H1 (cell line): ENCODE measurements at regions not wholly inside any gene's neighbourhood (a gene's known extent, or its start where the extent isn't known, plus 50 kb on each side); places are given as distances from the start of the nearest gene placed in this dataset.

ENCODE experiments used
- CTCF ChIA-PET: fragments of 300-600 bp; sonication (Branson Sonifier 250); formaldehyde crosslinking; loops from one replicate; lab custom pipeline; 2021; ENCODE audit not compliant: partially characterized antibody; lab: Charles Lee
- POLR2A ChIA-PET: fragments of 300-600 bp; sonication (Branson Sonifier 250); formaldehyde crosslinking; loops from one replicate; lab custom pipeline; 2021; ENCODE audit warnings: inconsistent platforms; ENCODE audit not compliant: partially characterized antibody; lab: Charles Lee
- DNase-seq, 2 experiments: peaks; one replicate each; pipeline versions ENCODE4 v3.0.0 to v3.0.0-alpha.2; 2010 to 2022; ENCODE audit warnings: low spot score in 2 of 2, low read depth in 1 of 2, mixed read lengths in 1 of 2
- FAIRE-seq: peaks from 2 replicates; lab custom pipeline; 2011; peaks lifted over from hg19 to GRCh38; lab: Jason Lieb, UNC
- H2AFZ ChIP-seq: 2 replicates; pipeline ENCODE4 v1.8.1; 2012; ENCODE audit warnings: low read length, inconsistent platforms
- H2AK5ac ChIP-seq: 2 replicates; pipeline ENCODE4 v1.6.1; 2013; ENCODE audit warnings: low read depth, low read length
- H2BK120ac ChIP-seq: replicated peaks from 2 replicates; pipeline ENCODE3; 2013; ENCODE audit warnings: low read depth, low read length, inconsistent platforms
- H2BK12ac ChIP-seq: 2 replicates; pipeline ENCODE4 v1.6.1; 2013; ENCODE audit warnings: low read depth, low read length
- H2BK15ac ChIP-seq: 2 replicates; pipeline ENCODE4 v1.6.1; 2013; ENCODE audit warnings: low read length
- H2BK20ac ChIP-seq: 2 replicates; pipeline ENCODE4 v1.6.1; 2013; ENCODE audit warnings: low read length
- H2BK5ac ChIP-seq: 2 replicates; pipeline ENCODE4 v1.6.1; 2013; ENCODE audit warnings: low read depth, low read length
- H3K14ac ChIP-seq: 2 replicates; pipeline ENCODE4 v1.6.1; 2013; ENCODE audit warnings: inconsistent platforms; ENCODE audit not compliant: insufficient read length
- H3K18ac ChIP-seq: 2 replicates; pipeline ENCODE4 v1.6.1; 2013; ENCODE audit warnings: low read length; ENCODE audit errors: extremely low read depth
- H3K23ac ChIP-seq: 2 replicates; pipeline ENCODE4 v1.6.1; 2013; ENCODE audit warnings: inconsistent platforms; ENCODE audit not compliant: insufficient read length
- H3K23me2 ChIP-seq: 2 replicates; pipeline ENCODE4 v1.6.1; 2013; ENCODE audit warnings: low read depth, low read length
- H3K27ac ChIP-seq: 2 replicates; pipeline ENCODE4 v1.6.1; 2011; ENCODE audit warnings: low read depth, low read length, inconsistent platforms
- H3K27me3 ChIP-seq, 4 experiments: replicated peaks in 1 of 4; 1 replicate in 1 of 4; 2 replicates in 3 of 4; pipeline versions ENCODE4 v1.6.1 to v1.8.1; 2011 to 2013; ENCODE audit warnings: low read length in 3 of 4, mild to moderate bottlenecking in 3 of 4, inconsistent platforms in 2 of 4, mixed read lengths in 2 of 4, moderate library complexity in 1 of 4; ENCODE audit not compliant: control insufficient read depth in 3 of 4, insufficient read depth in 3 of 4; ENCODE audit errors: extremely low read depth in 1 of 4
- H3K36me3 ChIP-seq, 4 experiments: 2 replicates each; pipeline versions ENCODE4 v1.6.1 to v1.8.1; 2011 to 2013; ENCODE audit warnings: mild to moderate bottlenecking in 4 of 4, low read length in 3 of 4, moderate library complexity in 2 of 4, control low read depth in 1 of 4, inconsistent platforms in 1 of 4; ENCODE audit not compliant: insufficient read depth in 4 of 4, control insufficient read depth in 2 of 4
- H3K4ac ChIP-seq: replicated peaks from 2 replicates; pipeline ENCODE3; 2013; ENCODE audit warnings: low read length, low read depth, mixed read lengths, inconsistent platforms; ENCODE audit not compliant: insufficient read length
- H3K4me1 ChIP-seq, 4 experiments: replicated peaks in 1 of 4; 1 replicate in 1 of 4; 2 replicates in 3 of 4; pipeline versions ENCODE4 v1.6.1 to v1.8.1; 2011 to 2013; ENCODE audit warnings: low read length in 3 of 4, inconsistent platforms in 2 of 4, mixed read lengths in 1 of 4; ENCODE audit not compliant: insufficient read depth in 4 of 4, control insufficient read depth in 3 of 4
- H3K4me2 ChIP-seq, 2 experiments: 2 replicates each; pipeline versions ENCODE4 v1.6.1 to v1.8.1; 2011 to 2013; ENCODE audit warnings: low read depth in 2 of 2, low read length in 2 of 2, control low read depth in 1 of 2, inconsistent platforms in 1 of 2, mild to moderate bottlenecking in 1 of 2; ENCODE audit not compliant: insufficient read depth in 1 of 2
- H3K4me3 ChIP-seq, 4 experiments: fragments of 200-600, 300-600 bp in 1 of 4; sonication (generic), shearing (Covaris generic), sonication (Bioruptor Twin) in 1 of 4; 2 replicates each; pipeline versions ENCODE4 v1.5.1 to v1.8.1; 2011 to 2016; ENCODE audit warnings: low read length in 4 of 4, low read depth in 3 of 4, control low read depth in 2 of 4, inconsistent platforms in 2 of 4, mild to moderate bottlenecking in 2 of 4, mixed read lengths in 1 of 4, moderate library complexity in 1 of 4; ENCODE audit not compliant: insufficient read depth in 2 of 4; ENCODE audit errors: extremely low read depth in 1 of 4
- H3K56ac ChIP-seq: replicated peaks from 2 replicates; pipeline ENCODE3; 2013; ENCODE audit warnings: low read depth, mild to moderate bottlenecking, mixed read lengths, low read length, inconsistent platforms; ENCODE audit not compliant: insufficient read length
- H3K79me1 ChIP-seq: 2 replicates; pipeline ENCODE4 v1.6.1; 2013; ENCODE audit warnings: low read depth, low read length, control low read depth
- H3K79me2 ChIP-seq, 2 experiments: 2 replicates each; pipeline versions ENCODE4 v1.6.1 to v1.8.1; 2012 to 2013; ENCODE audit warnings: low read length in 2 of 2, mild to moderate bottlenecking in 2 of 2, inconsistent platforms in 1 of 2; ENCODE audit not compliant: insufficient read depth in 2 of 2, control insufficient read depth in 1 of 2
- H3K9ac ChIP-seq, 4 experiments: replicated peaks in 1 of 4; 1 replicate in 1 of 4; 2 replicates in 3 of 4; pipeline versions ENCODE4 v1.6.1 to v1.8.1; 2011 to 2013; ENCODE audit warnings: low read depth in 3 of 4, low read length in 3 of 4, control low read depth in 2 of 4, mild to moderate bottlenecking in 2 of 4, moderate library complexity in 2 of 4, inconsistent platforms in 1 of 4; ENCODE audit errors: extremely low read depth in 1 of 4
- H3K9me3 ChIP-seq, 2 experiments: 2 replicates each; pipeline versions ENCODE4 v1.6.1 to v1.8.1; 2012 to 2013; ENCODE audit warnings: mild to moderate bottlenecking in 2 of 2, moderate library complexity in 2 of 2, control low read depth in 1 of 2, inconsistent platforms in 1 of 2, low read depth in 1 of 2, low read length in 1 of 2, mixed read lengths in 1 of 2; ENCODE audit not compliant: insufficient read depth in 2 of 2
- H4K20me1 ChIP-seq, 2 experiments: replicated peaks in 1 of 2; 2 replicates each; pipeline versions ENCODE3 to v1.8.1; 2011 to 2013; ENCODE audit warnings: inconsistent platforms in 2 of 2, low read length in 2 of 2, mild to moderate bottlenecking in 1 of 2; ENCODE audit not compliant: insufficient read depth in 2 of 2, control insufficient read depth in 1 of 2
- H4K5ac ChIP-seq: 2 replicates; pipeline ENCODE4 v1.6.1; 2013; ENCODE audit warnings: low read length, low read depth, mixed read lengths, inconsistent platforms; ENCODE audit not compliant: insufficient read length
- H4K8ac ChIP-seq: 2 replicates; pipeline ENCODE4 v1.8.0; 2013; ENCODE audit warnings: mild to moderate bottlenecking, moderate library complexity, low read length, inconsistent platforms; ENCODE audit not compliant: insufficient read depth; ENCODE audit errors: extremely low read depth
- H4K91ac ChIP-seq: replicated peaks from 2 replicates; pipeline ENCODE3; 2013; ENCODE audit warnings: low read length, mixed read lengths, inconsistent platforms; ENCODE audit not compliant: insufficient read length
- BACH1 ChIP-seq: IDR thresholded peaks from 2 replicates; pipeline ENCODE4 v1.6.1; 2012; ENCODE audit warnings: low read length, improper control_type of control experiment
- HDAC6 ChIP-seq: IDR thresholded peaks from one replicate; pipeline ENCODE4 v1.7.1; 2012; ENCODE audit warnings: low read depth, mild to moderate bottlenecking, inconsistent platforms, low read length, moderate library complexity
- JUN ChIP-seq: IDR thresholded peaks from 2 replicates; pipeline ENCODE4 v1.6.1; 2011; ENCODE audit warnings: low read depth, mild to moderate bottlenecking, improper control_type of control experiment, low read length
- KDM1A ChIP-seq: fragments of 200-600, 300-600 bp; sonication (generic); IDR thresholded peaks from 2 replicates; pipeline ENCODE4 v1.7.1; 2016; ENCODE audit warnings: mild to moderate bottlenecking, low read length, borderline replicate concordance
- KDM4A ChIP-seq: IDR thresholded peaks from one replicate; pipeline ENCODE4 v1.7.1; 2012; ENCODE audit warnings: low read depth, mild to moderate bottlenecking, moderate library complexity, low read length, inconsistent platforms; ENCODE audit not compliant: severe bottlenecking
- MAFK ChIP-seq: IDR thresholded peaks from 2 replicates; pipeline ENCODE4 v1.6.1; 2012; ENCODE audit warnings: low read depth, mild to moderate bottlenecking, improper control_type of control experiment, low read length
- RAD21 ChIP-seq, 2 experiments: IDR thresholded peaks in 1 of 2; conservative IDR thresholded peaks in 1 of 2; 2 replicates each; pipeline ENCODE4 v1.6.1; 2011; ENCODE audit warnings: low read depth in 2 of 2, low read length in 2 of 2, improper control_type of control experiment in 1 of 2, inconsistent platforms in 1 of 2, mild to moderate bottlenecking in 1 of 2, moderate library complexity in 1 of 2
- SIX5 ChIP-seq: IDR thresholded peaks from 2 replicates; pipeline ENCODE4 v1.6.1; 2011; ENCODE audit warnings: mild to moderate bottlenecking, low read depth, low read length
- SP4 ChIP-seq: IDR thresholded peaks from 2 replicates; pipeline ENCODE4 v1.6.1; 2012; ENCODE audit warnings: low read length, inconsistent platforms
- SRF ChIP-seq: IDR thresholded peaks from 2 replicates; pipeline ENCODE4 v1.6.1; 2011; ENCODE audit warnings: mild to moderate bottlenecking, low read depth, low read length, moderate library complexity
- SUZ12 ChIP-seq: fragments of 200-600 bp; sonication (generic); IDR thresholded peaks from 2 replicates; pipeline ENCODE4 v1.6.1; 2012; ENCODE audit warnings: mild to moderate bottlenecking, inconsistent platforms, low read length, moderate library complexity, mixed read lengths
- WGBS, 2 experiments: shearing (Covaris generic) in 1 of 2; methylation state at CpG; one replicate each; pipeline versions ENCODE4 v1.1.6 to v1.1.7; 2013 to 2015; ENCODE audit warnings: low lambda C conversion rate in 2 of 2, mixed read lengths in 2 of 2, inconsistent platforms in 1 of 2, low coverage in 1 of 2, missing lambda C conversion rate in 1 of 2; ENCODE audit not compliant: insufficient replicate concordance in 2 of 2, insufficient coverage in 1 of 2, insufficient read length in 1 of 2; ENCODE audit errors: extremely low coverage in 1 of 2, missing lambda C conversion rate in 1 of 2; 5-methylcytosine and 5-hydroxymethylcytosine counted together
- TF ChIP-seq, protein P1 (sequence below): IDR thresholded peaks from 2 replicates; pipeline ENCODE4 v1.6.1; 2012; ENCODE audit warnings: inconsistent platforms
- TF ChIP-seq, protein P2 (sequence below): IDR thresholded peaks from 2 replicates; pipeline ENCODE4 v1.6.1; 2011; ENCODE audit warnings: low read depth, mild to moderate bottlenecking, low read length; ENCODE audit not compliant: insufficient read depth

DNA sequence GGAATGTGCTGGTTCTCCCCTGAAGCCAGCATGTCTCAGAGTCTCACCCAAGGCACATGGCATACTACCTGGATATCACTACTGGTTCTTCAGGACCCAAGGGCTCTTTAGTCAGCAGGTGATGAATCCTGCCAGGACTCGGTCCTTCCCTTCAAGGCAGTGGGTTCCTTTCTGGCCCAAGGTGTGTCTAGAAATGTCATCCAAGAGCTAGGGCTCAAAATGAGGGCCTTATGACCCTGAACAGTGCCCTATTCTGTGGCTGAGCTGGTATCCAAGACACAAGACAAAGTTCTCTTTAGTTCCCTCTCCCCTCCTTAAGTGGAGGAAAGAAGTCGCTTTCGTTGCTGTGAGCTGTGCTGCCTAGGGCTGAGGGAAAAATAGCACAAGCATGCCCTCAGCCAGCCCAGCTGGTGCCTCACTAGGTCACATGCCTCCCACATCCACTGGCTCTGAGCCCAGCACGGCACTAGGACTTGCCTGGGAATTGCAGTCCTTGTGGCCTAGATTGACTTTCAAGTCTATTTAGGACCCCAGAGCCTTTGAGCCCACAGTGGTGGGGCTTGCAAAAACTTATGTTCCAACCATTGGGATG is 106.0 kb downstream of the BMS1 start:
- H2AFZ ChIP-seq = no peak overlapping the region
- H2BK5ac ChIP-seq = no peak overlapping the region
- H3K9me3 ChIP-seq = no peaks in the 10 kb centered on the region; a peak in 1 of 4 replicates
- H3K23ac ChIP-seq = no peak overlapping the region
- no peak overlapping the region for H4K5ac ChIP-seq
- TF ChIP-seq, protein P1, sequence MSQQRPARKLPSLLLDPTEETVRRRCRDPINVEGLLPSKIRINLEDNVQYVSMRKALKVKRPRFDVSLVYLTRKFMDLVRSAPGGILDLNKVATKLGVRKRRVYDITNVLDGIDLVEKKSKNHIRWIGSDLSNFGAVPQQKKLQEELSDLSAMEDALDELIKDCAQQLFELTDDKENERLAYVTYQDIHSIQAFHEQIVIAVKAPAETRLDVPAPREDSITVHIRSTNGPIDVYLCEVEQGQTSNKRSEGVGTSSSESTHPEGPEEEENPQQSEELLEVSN = no peak
- TF ChIP-seq JUN (no peak), KDM4A (no peak), HDAC6 (no peak), SIX5 (no peak), KDM1A (no peak), MAFK (no peak), SUZ12 (no peak), BACH1 (no peak), SP4 (no peak), SRF (no peak), RAD21 (IDR thresholded peaks at IDR 0.05 in 1 of 2, conservative IDR thresholded peaks at IDR 0.05 in 1 of 2; ENCODE audit: low read depth in 2 of 2, low read length in 2 of 2) (no peak)
- TF ChIP-seq, protein P2, sequence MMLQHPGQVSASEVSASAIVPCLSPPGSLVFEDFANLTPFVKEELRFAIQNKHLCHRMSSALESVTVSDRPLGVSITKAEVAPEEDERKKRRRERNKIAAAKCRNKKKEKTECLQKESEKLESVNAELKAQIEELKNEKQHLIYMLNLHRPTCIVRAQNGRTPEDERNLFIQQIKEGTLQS = no peak
- FAIRE-seq = no peak
- CTCF ChIA-PET = no interaction called here
- H4K91ac ChIP-seq = no peak overlapping the region
- no peak overlapping the region for H2BK120ac ChIP-seq
- no peak overlapping the region for H3K4me3 ChIP-seq
- DNase-seq = no peak
- H3K14ac ChIP-seq = no peak overlapping the region
- no peak overlapping the region for H3K56ac ChIP-seq
- H2BK12ac ChIP-seq = no peak overlapping the region
- no peaks in the 10 kb centered on the region for H4K20me1 ChIP-seq
- WGBS, 2 experiments = 81% methylated on average over 4 of the region's 4 CpGs; no CpG with 5 or more reads in 1 of the 2 experiments
- no peak overlapping the region for H2AK5ac ChIP-seq
- no peak overlapping the region for H4K8ac ChIP-seq
- no peak overlapping the region for H2BK15ac ChIP-seq
- no peaks in the 10 kb centered on the region for H3K36me3 ChIP-seq
- no peak overlapping the region for H3K4me2 ChIP-seq
- H3K79me2 ChIP-seq = no peaks in the 10 kb centered on the region
- H3K79me1 ChIP-seq = no peaks in the 10 kb centered on the region
- H3K4ac ChIP-seq = no peak overlapping the region
- H3K27ac ChIP-seq = no peak overlapping the region
- H3K4me1 ChIP-seq = peaks cover 0 to 3% (median 0%) of the 10 kb centered on the region in 4 experiments; a peak in 1 of 7 replicates
- H3K18ac ChIP-seq = no peak overlapping the region
- H3K9ac ChIP-seq = no peak overlapping the region
- H3K27me3 ChIP-seq = no peaks in the 10 kb centered on the region
- POLR2A ChIA-PET = interaction anchor here (0.6 kb wide), 1 partner anchor 149 kb away, joined by 3 read pairs; no protein-coding TSS in a partner anchor
- no peak overlapping the region for H2BK20ac ChIP-seq
- H3K23me2 ChIP-seq = no peaks in the 10 kb centered on the region
